ENCODE measurements at regions not wholly inside any gene's neighbourhood (a gene's known extent, or its start where the extent isn't known, plus 50 kb on each side); places are given as distances from the start of the nearest gene placed in this dataset.
"Not testable (repeated sequence)": the region's sequence is repeated elsewhere in the genome, so short reads cannot be mapped to it uniquely, and the experiment has no call there.

- H2AFZ ChIP-seq (ENCODE audit: low read depth, low read length); H3K9ac ChIP-seq (ENCODE audit: insufficient read depth in 1 of 2, low read depth in 2 of 2, low read length in 2 of 2); H3K79me2 ChIP-seq (ENCODE audit: control insufficient read depth, insufficient read depth, low read length); H3K9me1 ChIP-seq (ENCODE audit: control insufficient read depth, insufficient read depth, low read length); H3K36me3 ChIP-seq (ENCODE audit: control insufficient read depth, insufficient read depth, low read length); CTCF ChIA-PET (ENCODE audit: low intra/inter-chr PET ratio); H3K4me3 ChIP-seq; BruUV-seq (replicated peaks); H3K9me3 ChIP-seq (replicated peaks; ENCODE audit: control insufficient read depth, insufficient read depth, low read depth, low read length); H3K4me2 ChIP-seq (ENCODE audit: insufficient read depth, low read length); H3K27me3 ChIP-seq (ENCODE audit: control insufficient read depth in 2 of 2, insufficient read depth in 2 of 2, low read length in 2 of 2); intact Hi-C loops (cut with micrococcal nuclease); H4K20me1 ChIP-seq (replicated peaks; ENCODE audit: control insufficient read depth, insufficient read depth, low read length); FAIRE-seq; in situ Hi-C loops (cut with MboI); H3K27ac ChIP-seq (ENCODE audit: extremely low read depth, low read depth, low read length); H3K4me1 ChIP-seq (replicated peaks in 1 of 2; ENCODE audit: control insufficient read depth in 2 of 2, insufficient read depth in 2 of 2, low read length in 2 of 2); ATAC-seq; POLR2A ChIA-PET; TF ChIP-seq CEBPG (CRISPR knock-in tag; IDR thresholded peaks at IDR 0.05): not testable (repeated sequence)
- TF ChIP-seq CEBPG (tag; conservative IDR thresholded peaks at IDR 0.05 in 1 of 2, IDR thresholded peaks at IDR 0.05 in 1 of 2): peak in 1 of 2 experiments; percentile 72; a peak in 2 of 4 replicates
- peak in 1 of 4 experiments; percentile 6 for DNase-seq (ENCODE audit: extremely low read depth in 1 of 4, low spot score in 3 of 4)
- WGBS (ENCODE audit: insufficient coverage, low coverage, missing lambda C conversion rate): 3% methylated on average over 5 of the region's 15 CpGs
Measured at GRCh38 chr9:40196165-40196714, 840.8 kb downstream of the SPATA31A1 start.

- H3K79me2 ChIP-seq (ENCODE audit: control insufficient read depth, insufficient read depth, low read length); H2AFZ ChIP-seq (ENCODE audit: low read depth, low read length); H3K4me3 ChIP-seq; CTCF ChIA-PET (ENCODE audit: low intra/inter-chr PET ratio); H3K9me1 ChIP-seq (ENCODE audit: control insufficient read depth, insufficient read depth, low read length); H3K27me3 ChIP-seq (ENCODE audit: control insufficient read depth in 2 of 2, insufficient read depth in 2 of 2, low read length in 2 of 2); ATAC-seq; POLR2A ChIA-PET; DNase-seq (ENCODE audit: extremely low read depth in 1 of 4, low spot score in 3 of 4); H3K27ac ChIP-seq (ENCODE audit: extremely low read depth, low read depth, low read length); BruUV-seq (replicated peaks); H3K9ac ChIP-seq (ENCODE audit: insufficient read depth in 1 of 2, low read depth in 2 of 2, low read length in 2 of 2); FAIRE-seq; H4K20me1 ChIP-seq (replicated peaks; ENCODE audit: control insufficient read depth, insufficient read depth, low read length); in situ Hi-C loops (cut with MboI); H3K9me3 ChIP-seq (replicated peaks; ENCODE audit: control insufficient read depth, insufficient read depth, low read depth, low read length); H3K4me2 ChIP-seq (ENCODE audit: insufficient read depth, low read length); intact Hi-C loops (cut with micrococcal nuclease); H3K36me3 ChIP-seq (ENCODE audit: control insufficient read depth, insufficient read depth, low read length); H3K4me1 ChIP-seq (replicated peaks in 1 of 2; ENCODE audit: control insufficient read depth in 2 of 2, insufficient read depth in 2 of 2, low read length in 2 of 2): not testable (repeated sequence)
- WGBS (ENCODE audit: insufficient coverage, low coverage, missing lambda C conversion rate): 20% methylated on average over 2 of the region's 18 CpGs
Measured at GRCh38 chr9:40196803-40197202, 841.3 kb downstream of the SPATA31A1 start.

- ATAC-seq; BruUV-seq (replicated peaks); H3K36me3 ChIP-seq (ENCODE audit: control insufficient read depth, insufficient read depth, low read length); H3K4me1 ChIP-seq (replicated peaks in 1 of 2; ENCODE audit: control insufficient read depth in 2 of 2, insufficient read depth in 2 of 2, low read length in 2 of 2); H3K27ac ChIP-seq (ENCODE audit: extremely low read depth, low read depth, low read length); H3K79me2 ChIP-seq (ENCODE audit: control insufficient read depth, insufficient read depth, low read length); H3K9me1 ChIP-seq (ENCODE audit: control insufficient read depth, insufficient read depth, low read length); DNase-seq (ENCODE audit: extremely low read depth in 1 of 4, low spot score in 3 of 4); H3K27me3 ChIP-seq (ENCODE audit: control insufficient read depth in 2 of 2, insufficient read depth in 2 of 2, low read length in 2 of 2); intact Hi-C loops (cut with micrococcal nuclease); in situ Hi-C loops (cut with MboI); H3K4me3 ChIP-seq; FAIRE-seq; H4K20me1 ChIP-seq (replicated peaks; ENCODE audit: control insufficient read depth, insufficient read depth, low read length); H3K9me3 ChIP-seq (replicated peaks; ENCODE audit: control insufficient read depth, insufficient read depth, low read depth, low read length); H3K4me2 ChIP-seq (ENCODE audit: insufficient read depth, low read length); H2AFZ ChIP-seq (ENCODE audit: low read depth, low read length); POLR2A ChIA-PET; CTCF ChIA-PET (ENCODE audit: low intra/inter-chr PET ratio); H3K9ac ChIP-seq (ENCODE audit: insufficient read depth in 1 of 2, low read depth in 2 of 2, low read length in 2 of 2): not testable (repeated sequence)
- 25% methylated on average over 6 of the region's 33 CpGs for WGBS (ENCODE audit: insufficient coverage, low coverage, missing lambda C conversion rate)
Measured at GRCh38 chr9:40221596-40222233, 866.2 kb downstream of the SPATA31A1 start.

Measured in K562 (cell line).